ENCODE measurements at regions not wholly inside any gene's neighbourhood (a gene's known extent, or its start where the extent isn't known, plus 50 kb on each side); places are given as distances from the start of the nearest gene placed in this dataset.

GRCh38 chr12:90061809-90062208, 353.2 kb upstream of the ATP2B1 start:
- DNase-seq: no peak

GRCh38 chr12:90060031-90060430, 351.4 kb upstream of the ATP2B1 start:
- DNase-seq: no peak

GRCh38 chr12:90058704-90059103, 350.1 kb upstream of the ATP2B1 start:
- no peak for DNase-seq

- no peak for DNase-seq
These were observed 346.4 kb upstream of the ATP2B1 start for GRCh38 chr12:90055071-90055470.

GRCh38 chr12:90048918-90049317, 340.3 kb upstream of the ATP2B1 start:
- DNase-seq: no peak

- no peak for DNase-seq
These were observed 336.9 kb upstream of the ATP2B1 start for GRCh38 chr12:90045559-90045958.

- DNase-seq: no peak
These were observed 335.4 kb upstream of the ATP2B1 start for GRCh38 chr12:90044069-90044468.

- no peak for DNase-seq
These were observed 334.4 kb upstream of the ATP2B1 start for GRCh38 chr12:90042920-90043641.

GRCh38 chr12:90038289-90038688, 329.7 kb upstream of the ATP2B1 start:
- DNase-seq: no peak

- DNase-seq: no peak
These were observed 329.1 kb upstream of the ATP2B1 start for GRCh38 chr12:90037740-90038139.

- DNase-seq: no peak
These were observed 328.0 kb upstream of the ATP2B1 start for GRCh38 chr12:90036637-90037036.

- DNase-seq: no peak
These were observed 322.1 kb upstream of the ATP2B1 start for GRCh38 chr12:90030726-90031125.

- DNase-seq: no peak
These were observed 320.7 kb upstream of the ATP2B1 start for GRCh38 chr12:90029317-90029716.

GRCh38 chr12:90028635-90029051, 320.0 kb upstream of the ATP2B1 start:
- no peak for DNase-seq

GRCh38 chr12:90027889-90028634, 319.4 kb upstream of the ATP2B1 start:
- DNase-seq: no peak

GRCh38 chr12:90027041-90027440, 318.4 kb upstream of the ATP2B1 start:
- no peak for DNase-seq

GRCh38 chr12:90026516-90026915, 317.9 kb upstream of the ATP2B1 start:
- no peak for DNase-seq

- no peak for DNase-seq
These were observed 315.6 kb upstream of the ATP2B1 start for GRCh38 chr12:90024262-90024661.

GRCh38 chr12:90023207-90023900, 314.7 kb upstream of the ATP2B1 start:
- DNase-seq: no peak

- DNase-seq: no peak
These were observed 313.3 kb upstream of the ATP2B1 start for GRCh38 chr12:90021795-90022440.

GRCh38 chr12:90020881-90021280, 312.2 kb upstream of the ATP2B1 start:
- DNase-seq: no peak

- DNase-seq: no peak
These were observed 311.8 kb upstream of the ATP2B1 start for GRCh38 chr12:90020436-90020835.

GRCh38 chr12:90020014-90020413, 311.4 kb upstream of the ATP2B1 start:
- DNase-seq: no peak
